HG03558 (cell line): ENCODE measurements at regions not wholly inside any gene's neighbourhood (a gene's known extent, or its start where the extent isn't known, plus 50 kb on each side); places are given as distances from the start of the nearest gene placed in this dataset.

ENCODE experiments used
- ATAC-seq: cut with Tn5 transposase; IDR thresholded peaks from one replicate; pipeline ENCODE4 v1.9.1; 2021; ENCODE audit warnings: moderate number of reproducible peaks; ENCODE audit not compliant: unreplicated experiment; ENCODE audit errors: extremely low read depth

DNA sequence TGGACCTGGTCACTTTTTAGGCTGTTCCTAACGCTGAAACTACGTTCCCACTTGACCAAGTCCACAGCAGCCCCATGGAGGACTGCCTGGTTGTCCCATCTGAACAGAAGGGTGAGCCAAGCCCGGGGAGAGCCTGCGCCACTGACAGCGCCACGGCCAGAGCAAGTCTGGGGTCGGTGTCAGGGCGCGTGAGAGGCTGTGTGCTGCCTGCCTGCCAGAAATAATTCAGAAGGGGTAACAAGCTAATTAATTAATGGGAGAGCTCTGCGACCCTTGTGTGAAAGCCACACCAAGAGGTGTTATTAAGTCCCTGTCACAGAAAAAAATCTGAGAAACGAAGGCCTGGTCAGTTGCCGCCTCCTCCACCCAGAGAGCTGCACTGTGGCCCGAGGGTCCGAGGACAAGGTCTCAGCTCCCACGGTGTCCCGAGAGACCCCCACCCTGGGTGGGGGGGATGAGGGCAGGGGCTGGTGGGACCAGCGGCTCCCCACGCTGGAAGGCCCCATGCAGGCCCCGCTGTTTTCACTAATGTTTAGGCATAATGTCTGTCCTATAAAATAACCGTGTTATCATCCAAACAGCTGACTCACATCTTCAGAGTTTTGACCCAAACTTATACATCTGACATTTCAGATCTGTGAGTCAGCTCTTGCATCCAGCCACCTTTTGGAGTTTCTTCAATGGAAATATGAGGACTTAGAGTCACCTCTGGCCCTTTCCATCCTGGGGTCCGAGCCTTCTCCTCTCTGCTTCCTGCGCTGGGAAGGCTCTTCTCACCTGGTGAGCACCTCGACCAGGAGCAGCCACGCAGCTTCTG lies 58.5 kb downstream of the DLL1 start:
- no peak for ATAC-seq

DNA sequence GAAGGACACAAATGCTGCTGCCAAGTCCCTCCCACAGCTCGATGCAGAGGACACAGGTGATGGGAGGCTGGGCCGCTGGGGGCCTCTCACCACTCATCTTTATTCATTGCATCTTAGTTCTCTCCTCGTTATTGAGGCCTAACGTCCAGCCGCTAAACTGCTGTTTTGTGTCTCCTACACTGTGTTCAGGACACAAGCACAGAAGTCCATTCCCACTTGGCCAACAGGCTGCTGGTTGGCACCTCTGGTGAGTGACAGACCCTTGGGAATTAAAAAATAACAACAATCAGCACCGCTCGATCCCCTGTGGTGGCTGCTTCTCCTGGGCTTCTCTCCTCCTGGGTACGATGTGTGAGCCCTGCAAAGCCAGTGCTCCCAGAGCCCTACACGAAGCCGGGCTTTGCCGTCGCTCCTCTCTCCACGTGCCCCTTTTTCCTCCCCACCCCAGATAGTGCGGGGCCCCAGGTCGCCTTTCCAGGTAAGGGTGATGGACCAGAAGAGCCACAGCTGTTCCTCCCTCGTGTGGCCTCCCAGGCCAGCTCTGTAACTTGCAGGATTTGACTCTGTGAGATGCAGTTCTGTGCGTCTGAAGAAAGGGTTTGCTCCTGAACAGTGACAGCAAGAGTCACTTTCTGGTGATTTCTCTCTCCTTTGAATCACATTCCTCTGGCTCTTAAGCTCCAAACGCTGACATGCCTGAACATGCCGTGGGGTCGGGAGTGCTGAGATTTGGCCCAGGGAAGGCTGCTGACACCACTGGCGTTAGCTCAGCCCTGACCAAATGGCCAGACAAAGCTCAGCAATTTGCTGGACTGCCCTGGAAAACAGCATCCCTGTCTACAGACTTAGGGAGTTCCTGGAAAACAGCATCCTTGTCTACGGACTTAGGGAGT lies 59.3 kb downstream of the DLL1 start:
- no peak for ATAC-seq

DNA sequence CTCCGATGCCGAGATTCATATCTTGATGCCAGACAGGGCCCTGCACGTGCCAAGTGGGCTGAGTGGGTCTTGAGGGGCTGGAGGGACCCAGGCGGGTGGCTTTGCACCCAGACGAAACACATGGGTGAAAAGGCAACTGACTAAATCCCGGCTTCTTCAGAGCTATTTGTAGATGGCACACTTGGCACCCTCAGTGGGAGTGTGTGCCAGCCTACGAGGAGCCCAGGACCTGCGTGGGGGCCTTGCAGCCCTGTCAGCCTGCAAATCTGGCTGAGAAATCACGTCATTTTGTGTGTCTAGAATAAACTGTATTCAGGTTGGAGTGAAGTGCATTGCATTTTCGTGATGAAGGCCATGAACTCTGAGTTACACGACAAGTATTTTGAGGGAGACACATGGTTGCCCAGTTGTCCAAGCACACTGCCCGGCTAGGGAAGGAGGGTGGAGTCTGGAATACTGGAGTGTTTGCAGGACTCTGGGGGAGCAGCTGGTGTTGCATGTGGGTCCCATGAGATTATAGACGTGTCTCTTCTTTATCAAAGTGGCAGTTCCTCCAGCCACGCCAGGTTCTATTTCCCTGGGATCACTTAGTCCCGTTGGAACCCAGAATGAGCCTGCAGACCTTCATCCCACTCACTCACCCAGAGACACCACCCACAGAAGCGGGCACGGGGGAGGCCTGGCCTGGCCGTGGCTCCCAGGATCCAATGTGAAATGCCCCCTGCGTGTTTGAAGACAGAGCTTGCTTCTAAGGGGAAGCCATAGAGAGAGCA lies 60.2 kb downstream of the DLL1 start:
- ATAC-seq = no peak

DNA sequence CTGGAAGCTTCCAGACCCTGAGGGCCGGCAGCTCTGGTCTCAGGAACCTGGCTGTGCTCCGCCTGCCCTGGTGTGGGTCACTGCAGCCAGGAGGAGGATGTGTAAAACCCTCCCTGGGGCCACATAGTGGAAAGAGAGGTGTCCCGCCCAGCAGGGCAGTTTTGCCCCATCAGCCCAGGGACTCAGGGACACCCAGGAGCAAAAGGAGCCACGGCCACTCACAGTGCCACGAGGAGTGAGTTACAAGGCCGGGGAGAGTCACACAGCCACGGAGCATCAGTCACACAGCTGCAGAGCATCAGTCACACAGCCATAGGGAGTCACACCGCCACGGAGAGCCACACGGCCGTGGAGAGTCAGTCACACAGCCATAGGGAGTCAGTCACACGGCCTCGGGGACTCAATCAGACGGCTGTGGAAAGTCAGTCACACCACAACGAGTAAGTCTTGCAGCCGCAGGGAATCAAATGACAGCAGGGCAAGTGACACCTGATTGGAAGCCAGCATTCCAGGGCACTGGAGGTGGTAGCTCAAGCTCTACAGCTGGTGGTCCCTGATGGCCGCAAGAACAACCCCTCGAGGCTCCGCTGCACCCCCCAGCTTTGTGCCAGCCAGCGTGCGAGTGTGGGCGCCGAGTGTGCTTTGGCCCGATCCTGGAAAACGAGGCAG lies 60.9 kb downstream of the DLL1 start:
- no peak for ATAC-seq

DNA sequence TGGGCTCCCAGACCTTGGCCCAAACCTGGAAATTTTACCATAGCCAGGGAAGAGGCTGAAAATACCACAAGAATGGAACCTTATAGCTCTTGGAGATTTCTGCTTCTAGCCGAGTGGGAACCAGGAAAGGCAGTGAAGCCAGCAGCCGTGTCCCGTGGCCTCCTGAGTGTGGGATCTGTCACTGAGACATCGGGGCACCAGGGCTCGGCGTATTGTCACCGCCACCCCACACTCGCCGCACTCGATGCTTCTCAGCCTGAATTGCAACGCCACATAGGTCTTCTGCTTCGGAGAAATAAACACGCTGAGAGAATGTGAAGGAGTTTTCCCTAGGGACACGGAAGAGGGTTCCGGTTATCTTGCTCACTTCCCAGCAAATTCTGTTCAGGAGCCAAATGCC lies 61.5 kb downstream of the DLL1 start:
- ATAC-seq = no peak

DNA sequence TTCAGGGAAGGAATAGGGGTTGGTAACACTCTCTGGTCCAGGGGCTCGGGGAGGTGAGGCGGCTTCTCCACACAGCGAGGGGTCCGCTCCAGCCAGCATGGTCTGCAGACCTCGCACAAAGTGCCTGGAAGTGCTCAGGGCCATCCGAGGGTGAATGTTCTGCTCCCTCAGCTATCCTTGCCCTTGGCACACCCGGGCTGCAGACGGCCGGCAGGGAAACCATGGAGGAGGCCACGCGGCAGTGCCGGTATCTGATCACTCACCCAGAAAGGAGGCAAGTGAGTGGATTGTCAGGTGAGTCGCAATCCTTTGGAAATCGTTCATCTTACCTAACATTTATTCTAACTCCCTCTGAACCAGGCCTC lies 62.0 kb downstream of the DLL1 start:
- ATAC-seq = no peak

DNA sequence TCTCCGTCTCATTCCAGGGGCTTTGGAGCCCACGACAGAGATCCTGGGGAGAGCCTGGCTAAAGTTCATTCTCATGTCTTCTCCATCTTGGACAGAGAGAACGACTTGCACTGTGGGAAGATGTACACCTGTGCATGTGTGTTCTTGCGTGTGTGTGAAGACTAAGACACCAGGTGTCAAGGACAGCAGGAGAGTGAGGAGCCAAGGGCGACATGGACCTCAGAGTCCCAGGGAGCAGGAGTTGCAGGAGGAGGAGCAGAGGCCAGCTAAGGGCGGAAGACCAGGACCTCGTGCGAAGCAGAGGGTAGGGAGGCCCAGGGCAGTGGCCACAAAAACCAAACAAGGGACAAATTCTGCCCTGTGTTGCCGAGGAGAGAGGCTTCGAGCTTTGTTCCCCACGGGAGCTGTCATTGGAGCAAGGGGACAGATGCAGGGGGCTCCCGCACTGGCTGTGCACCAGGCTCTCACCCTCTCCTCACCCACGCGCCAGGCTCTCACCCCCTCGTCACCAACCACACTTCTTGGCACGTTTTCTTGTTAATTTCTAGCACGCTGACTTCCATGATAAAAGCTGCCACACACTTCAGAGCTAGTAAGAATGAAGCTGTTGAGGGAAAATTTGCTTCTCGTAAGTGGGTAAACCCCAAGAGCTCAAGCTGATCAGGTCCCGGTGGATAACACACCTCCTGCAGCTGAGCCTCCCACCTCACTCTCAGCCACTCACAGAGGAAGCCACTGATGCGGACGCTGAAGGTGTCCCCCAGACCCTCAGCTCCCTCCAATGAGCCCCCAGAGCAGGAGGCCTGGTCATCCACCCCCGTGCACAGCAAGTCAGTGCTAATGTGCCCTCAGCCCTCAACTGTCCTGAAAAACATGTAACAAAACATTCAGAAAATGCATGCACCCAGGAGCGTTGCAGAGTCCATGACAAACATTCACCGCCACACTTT lies 62.6 kb downstream of the DLL1 start:
- no peak for ATAC-seq

DNA sequence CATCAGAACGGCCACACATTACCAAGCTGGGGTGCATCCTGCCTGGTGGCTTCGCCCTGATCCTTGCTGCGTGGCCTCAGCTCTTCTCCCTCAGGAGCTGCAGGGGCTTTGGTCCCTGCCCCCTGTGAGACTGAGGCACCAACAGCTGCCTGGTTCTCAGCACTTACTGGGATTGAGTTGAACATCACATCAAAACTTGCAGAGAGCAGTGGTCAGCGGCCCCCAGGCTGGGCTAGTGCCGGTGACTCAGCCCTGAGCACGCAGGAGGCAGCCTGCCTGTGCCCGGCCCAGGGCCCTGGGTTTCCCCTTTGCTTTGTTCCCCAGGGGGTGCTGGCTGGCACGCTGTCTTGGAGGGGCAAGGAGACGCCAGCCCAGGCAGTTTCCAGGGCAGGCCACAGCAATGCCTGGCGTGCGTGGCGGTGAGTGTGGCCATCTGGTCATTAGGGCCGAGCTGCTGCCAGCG lies 63.3 kb downstream of the DLL1 start:
- ATAC-seq = no peak

DNA sequence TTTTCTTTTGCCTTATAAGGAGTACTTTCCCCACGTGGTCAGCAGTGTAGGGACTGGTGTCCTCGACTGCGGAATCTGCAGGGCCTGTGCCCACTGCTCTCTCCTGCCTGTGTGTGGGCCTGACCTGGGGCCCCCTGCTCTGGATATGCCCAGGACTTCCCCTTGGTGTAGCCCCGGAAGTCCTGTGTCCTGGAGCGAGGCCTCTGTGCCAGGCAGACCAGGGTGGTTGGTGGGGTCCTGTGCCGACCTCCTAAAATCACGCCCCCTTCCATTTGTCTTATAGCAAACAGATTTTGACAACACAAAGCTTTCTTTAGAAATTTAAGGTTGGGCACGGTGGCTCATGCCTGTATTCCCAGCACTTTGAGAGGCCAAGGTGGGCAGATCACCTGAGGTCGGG lies 64.2 kb downstream of the DLL1 start:
- ATAC-seq = no peak

DNA sequence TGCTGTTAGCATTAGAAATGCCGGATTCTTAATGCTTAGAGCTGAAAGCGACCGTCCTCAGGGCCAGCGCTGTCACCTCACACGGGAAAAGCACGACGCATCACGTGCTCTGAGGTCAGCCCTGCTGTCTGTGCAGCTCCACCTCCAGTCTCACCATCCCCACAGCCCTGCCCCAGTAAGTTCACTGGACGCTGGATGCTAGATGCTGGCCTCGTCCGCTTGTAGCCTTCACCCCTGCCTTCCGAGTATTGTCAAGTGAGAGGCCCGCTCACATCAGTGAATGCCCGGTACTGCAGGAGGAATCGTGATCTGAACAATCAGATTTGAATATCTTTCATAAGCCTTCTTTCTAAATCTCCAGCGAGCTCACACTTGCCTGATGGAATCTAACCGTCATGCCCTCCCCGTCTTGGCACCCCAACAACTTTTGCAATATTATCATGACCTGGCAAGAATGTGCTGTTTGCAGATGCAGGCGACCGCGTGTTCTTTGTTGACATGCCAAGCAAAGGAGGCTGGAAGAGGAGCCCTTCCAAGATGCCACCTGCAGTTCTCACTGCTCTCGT lies 64.9 kb downstream of the DLL1 start:
- ATAC-seq = no peak

DNA sequence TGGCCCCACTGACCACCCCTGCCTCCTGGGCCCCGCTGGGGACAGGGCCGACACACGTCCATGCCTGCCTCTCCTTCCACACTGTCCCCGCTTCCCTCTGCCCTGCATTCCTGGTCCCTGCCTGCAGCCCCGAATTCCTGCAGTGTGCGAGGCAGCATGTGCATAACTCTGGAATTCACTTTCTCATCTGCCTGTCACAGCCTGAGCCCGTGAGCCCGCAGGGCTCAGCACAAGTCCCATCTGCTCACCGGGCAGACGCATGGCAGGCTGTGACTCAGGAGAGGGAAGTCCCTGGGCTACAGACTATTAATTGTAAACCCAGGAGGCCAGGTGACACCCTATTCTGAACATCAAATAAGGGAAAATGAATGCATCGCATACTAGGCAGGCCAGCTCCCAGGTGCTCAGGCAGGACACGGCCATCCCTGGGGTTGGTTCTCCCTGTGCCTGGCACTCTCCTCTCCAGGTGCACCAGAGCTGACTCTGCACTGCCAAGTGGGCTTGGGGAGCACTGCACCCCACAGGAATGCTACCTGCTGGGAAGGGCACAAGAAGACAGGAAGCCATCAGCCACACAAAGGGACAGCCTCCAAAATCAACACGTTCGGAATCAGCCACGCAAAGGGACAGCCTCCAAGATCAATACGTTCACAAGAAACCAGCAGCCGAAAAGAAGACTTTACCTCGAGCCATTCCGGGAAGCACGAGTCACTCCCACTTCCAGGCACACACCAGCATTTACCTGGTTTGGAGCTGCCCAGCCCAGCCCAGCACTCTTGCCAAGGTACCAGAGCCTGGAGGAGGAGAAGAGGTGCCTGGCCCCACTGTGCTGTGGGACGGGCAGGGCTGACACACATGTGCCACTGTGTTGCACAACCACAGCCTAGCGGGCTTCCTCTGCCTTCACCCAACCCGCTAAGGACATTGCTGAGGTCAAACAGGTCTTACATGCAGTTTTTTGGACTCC lies 65.9 kb downstream of the DLL1 start:
- no peak for ATAC-seq

DNA sequence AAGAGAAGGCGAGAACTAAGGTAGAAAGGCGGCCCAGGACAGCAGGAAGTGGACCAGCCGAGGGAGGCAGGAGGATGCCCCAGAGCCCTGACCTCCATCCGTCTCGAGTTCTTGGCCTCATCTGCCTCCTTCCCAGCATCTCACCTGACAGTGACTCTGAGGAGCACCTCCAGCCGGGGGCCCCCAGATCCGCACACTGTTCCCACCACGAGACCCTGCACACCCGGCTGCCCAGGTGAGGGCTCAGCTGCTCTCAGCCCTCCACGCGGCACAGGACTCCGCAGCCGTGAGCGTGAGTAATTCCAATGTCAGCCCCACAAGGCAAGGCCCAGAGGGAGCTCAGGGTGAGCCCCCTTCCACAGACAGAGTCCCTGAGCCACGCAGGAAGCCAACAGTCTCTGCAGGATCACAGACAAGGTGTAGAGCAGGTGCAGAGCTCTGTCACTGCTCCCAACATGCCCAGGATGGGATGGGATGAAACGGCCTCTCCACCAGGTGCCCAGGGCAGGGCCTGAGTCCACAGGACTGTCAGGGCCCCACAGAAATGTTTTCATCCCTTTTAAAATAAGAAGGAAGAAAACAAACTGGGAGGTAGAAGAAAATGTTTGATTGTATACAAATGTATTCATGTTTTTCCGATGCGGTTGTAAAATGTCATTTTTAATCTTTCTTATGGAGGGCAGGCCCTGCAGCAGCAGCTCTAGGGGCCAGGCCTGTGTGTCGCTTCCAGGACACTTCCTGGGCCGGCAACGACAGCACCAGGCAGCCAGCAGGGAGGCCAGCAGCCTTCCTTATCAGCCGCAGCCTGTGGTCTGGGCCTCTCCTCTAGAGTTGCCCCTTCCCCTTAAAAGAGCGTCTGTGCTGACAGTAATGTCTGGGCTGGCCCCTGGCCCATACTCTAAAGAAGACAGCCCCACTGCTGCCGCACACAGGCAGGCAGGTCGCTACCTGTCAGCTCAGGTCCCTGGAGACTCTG lies 66.9 kb downstream of the DLL1 start:
- ATAC-seq = no peak

DNA sequence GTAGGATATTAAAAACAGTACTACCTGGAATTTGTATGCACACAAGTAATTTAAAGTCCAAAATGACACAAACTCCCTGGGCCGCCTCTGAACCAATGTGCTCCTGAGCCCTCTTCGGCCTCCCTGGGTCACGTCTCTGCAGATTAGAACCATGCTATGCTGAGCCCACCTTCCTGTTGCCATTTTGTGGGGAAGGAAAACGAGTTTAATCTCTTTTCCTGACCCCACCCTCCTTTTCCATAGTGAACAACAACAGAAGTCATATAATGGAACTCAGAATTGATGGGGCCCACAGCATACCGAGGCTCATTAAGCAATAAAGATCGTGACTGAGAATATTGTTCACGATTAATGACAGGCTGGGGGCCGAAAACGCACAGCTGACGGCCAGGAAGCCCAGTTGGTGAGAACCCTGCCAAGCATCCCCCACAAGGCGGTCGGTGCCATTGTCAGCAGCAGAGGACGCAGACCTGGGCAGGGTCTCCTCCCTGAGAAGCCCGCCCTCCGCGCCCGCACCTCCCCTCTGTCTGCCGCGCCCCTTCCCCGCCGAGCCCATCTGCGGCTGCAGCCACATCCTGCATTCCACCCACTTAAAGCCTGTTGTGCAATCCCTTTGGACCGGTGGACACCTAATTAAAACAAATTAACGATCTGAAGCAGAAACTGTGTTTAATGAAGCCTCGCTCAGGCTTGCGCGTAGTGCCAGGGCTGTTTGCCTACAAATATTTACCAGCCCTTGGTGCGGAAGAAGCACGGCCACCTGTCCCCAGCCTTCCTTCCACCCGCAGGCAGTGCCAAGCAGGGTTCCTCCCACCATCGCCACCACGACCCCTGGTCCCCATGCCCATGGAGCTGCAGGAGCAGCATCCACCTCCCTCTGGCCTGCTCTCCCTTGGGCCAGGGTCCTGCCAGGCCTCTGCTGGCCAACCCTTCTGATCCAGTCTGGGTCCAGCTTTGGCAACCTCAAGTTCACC lies 68.1 kb downstream of the DLL1 start:
- ATAC-seq = no peak

DNA sequence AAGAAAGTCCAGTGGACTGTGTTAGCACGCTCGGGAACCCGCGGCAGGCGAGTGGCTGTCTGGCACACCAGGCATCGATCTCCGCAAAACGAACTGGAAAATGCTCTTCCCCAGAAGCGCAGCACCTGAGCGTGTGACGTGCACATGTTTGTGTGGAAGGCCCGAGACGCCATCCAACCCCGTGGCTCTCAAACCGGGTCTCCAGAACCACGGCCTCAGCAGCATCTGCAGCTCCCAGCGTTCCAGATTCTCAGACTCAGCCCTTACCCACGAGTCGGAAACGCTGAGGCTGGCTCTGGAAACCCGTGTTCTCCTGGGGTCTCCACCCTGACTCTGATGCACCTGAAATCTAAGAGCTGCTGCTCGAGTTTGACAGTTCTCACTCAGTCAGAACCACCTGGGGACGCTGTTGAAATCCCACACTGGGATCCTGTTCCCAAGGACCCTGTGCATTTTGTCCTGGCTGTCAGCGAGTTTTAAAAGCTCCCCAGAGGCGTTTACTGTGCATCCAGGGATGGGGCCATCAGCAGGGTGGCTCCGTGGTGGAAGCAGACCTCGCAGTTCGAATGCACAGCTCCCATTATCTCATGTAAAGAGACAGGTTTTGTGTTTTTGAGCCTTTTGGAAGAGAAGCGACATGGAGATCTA lies 69.0 kb downstream of the DLL1 start:
- ATAC-seq = no peak
